Tongue (tissue), 1 donor: ENCODE measurements at regions not wholly inside any gene's neighbourhood (a gene's known extent, or its start where the extent isn't known, plus 50 kb on each side); places are given as distances from the start of the nearest gene placed in this dataset.

Source experiments
- DNase-seq: peaks from one replicate; pipeline ENCODE4 v3.0.0-alpha.2; 2015

GRCh38 chr3:31050296-31050695 is 155.8 kb upstream of the GADL1 start:
- DNase-seq: no peak

- no peak for DNase-seq
Observed at GRCh38 chr3:31051226-31051625, 156.8 kb upstream of the GADL1 start.

- DNase-seq: no peak
Observed at GRCh38 chr3:31053299-31053698, 158.8 kb upstream of the GADL1 start.

- DNase-seq: no peak
Observed at GRCh38 chr3:31054032-31054431, 159.6 kb upstream of the GADL1 start.

GRCh38 chr3:31055757-31056156 is 161.3 kb upstream of the GADL1 start:
- no peak for DNase-seq

GRCh38 chr3:31057891-31058290 is 163.4 kb upstream of the GADL1 start:
- DNase-seq: no peak

- no peak for DNase-seq
Observed at GRCh38 chr3:31064021-31064420, 169.6 kb upstream of the GADL1 start.

GRCh38 chr3:31065765-31066164 is 171.3 kb upstream of the GADL1 start:
- DNase-seq: no peak

- peak; percentile 87 for DNase-seq
Observed at GRCh38 chr3:31067004-31067403, 172.5 kb upstream of the GADL1 start.

GRCh38 chr3:31075471-31075870 is 181.0 kb upstream of the GADL1 start:
- no peak for DNase-seq

GRCh38 chr3:31075876-31076275 is 181.4 kb upstream of the GADL1 start:
- no peak for DNase-seq

GRCh38 chr3:31077021-31077601 is 182.7 kb upstream of the GADL1 start:
- DNase-seq: no peak

- DNase-seq: no peak
Observed at GRCh38 chr3:31077826-31078225, 183.4 kb upstream of the GADL1 start.

- no peak for DNase-seq
Observed at GRCh38 chr3:31079689-31080088, 185.2 kb upstream of the GADL1 start.

- DNase-seq: peak; percentile 42
Observed at GRCh38 chr3:31081018-31081662, 186.7 kb upstream of the GADL1 start.

- DNase-seq: peak; percentile 24
Observed at GRCh38 chr3:31086148-31086547, 191.7 kb upstream of the GADL1 start.

GRCh38 chr3:31086698-31087097 is 192.2 kb upstream of the GADL1 start:
- peak; percentile 20 for DNase-seq

- no peak for DNase-seq
Observed at GRCh38 chr3:31091748-31092147, 197.3 kb upstream of the GADL1 start.

- no peak for DNase-seq
Observed at GRCh38 chr3:31092748-31093589, 198.5 kb upstream of the GADL1 start.

- no peak for DNase-seq
Observed at GRCh38 chr3:31093606-31094005, 199.1 kb upstream of the GADL1 start.

GRCh38 chr3:31094048-31094447 is 199.6 kb upstream of the GADL1 start:
- no peak for DNase-seq

GRCh38 chr3:31095255-31095654 is 200.8 kb upstream of the GADL1 start:
- no peak for DNase-seq

GRCh38 chr3:31096661-31097395 is 202.4 kb upstream of the GADL1 start:
- no peak for DNase-seq
